H1 (cell line): ENCODE measurements at regions not wholly inside any gene's neighbourhood (a gene's known extent, or its start where the extent isn't known, plus 50 kb on each side); places are given as distances from the start of the nearest gene placed in this dataset.

Source experiments
- CHD1 ChIP-seq: IDR thresholded peaks from 2 replicates; pipeline ENCODE4 v1.6.1; 2012; ENCODE audit warnings: low read depth, low read length, improper control_type of control experiment
- EZH2 ChIP-seq: fragments of 200-600 bp; sonication (generic); IDR thresholded peaks from 2 replicates; pipeline ENCODE4 v1.7.1; 2012; ENCODE audit warnings: low read depth, mild to moderate bottlenecking, moderate library complexity, low read length, inconsistent platforms; ENCODE audit not compliant: severe bottlenecking
- PHF8 ChIP-seq: fragments of 200-600 bp; sonication (generic); conservative IDR thresholded peaks from 2 replicates; pipeline ENCODE4 v1.7.1; 2012; ENCODE audit warnings: low read depth, mild to moderate bottlenecking, inconsistent platforms, low read length, moderate library complexity
- RFX5 ChIP-seq: IDR thresholded peaks from 2 replicates; pipeline ENCODE4 v1.6.1; 2011; ENCODE audit warnings: low read depth, low read length, improper control_type of control experiment, borderline replicate concordance
- SIRT6 ChIP-seq: IDR thresholded peaks from one replicate; pipeline ENCODE4 v1.7.1; 2012; ENCODE audit warnings: low read length, inconsistent platforms

- TF ChIP-seq EZH2 (no peak), SIRT6 (no peak), PHF8 (no peak), RFX5 (no peak), CHD1 (no peak)
Observed at GRCh38 chr2:138441916-138442315, 59.7 kb upstream of the SPOPL start (continued).
